Skeletal muscle tissue (tissue), 3 donors: ENCODE measurements at regions not wholly inside any gene's neighbourhood (a gene's known extent, or its start where the extent isn't known, plus 50 kb on each side); places are given as distances from the start of the nearest gene placed in this dataset.

ENCODE experiments used
- H3K27ac ChIP-seq: one replicate; pipeline ENCODE4 v1.7.0; 2013; ENCODE audit warnings: mild to moderate bottlenecking, low read depth, low read length, inconsistent platforms
- H3K27me3 ChIP-seq, 3 donors: one replicate each; pipeline ENCODE4 v1.7.0; 2013; ENCODE audit warnings: low read length in 3 of 3; ENCODE audit not compliant: control insufficient read depth in 3 of 3, insufficient read depth in 3 of 3
- H3K36me3 ChIP-seq, 3 donors: one replicate each; pipeline ENCODE4 v1.7.0; 2013; ENCODE audit warnings: low read length in 3 of 3; ENCODE audit not compliant: control insufficient read depth in 3 of 3, insufficient read depth in 3 of 3
- H3K4me1 ChIP-seq, 3 donors: one replicate each; pipeline ENCODE4 v1.7.0; 2013; ENCODE audit warnings: low read length in 3 of 3, mild to moderate bottlenecking in 3 of 3; ENCODE audit not compliant: control insufficient read depth in 3 of 3, insufficient read depth in 3 of 3
- H3K4me3 ChIP-seq, 3 donors: one replicate each; pipeline ENCODE4 v1.7.0; 2013; ENCODE audit warnings: low read length in 3 of 3
- H3K9ac ChIP-seq, 3 donors: one replicate each; pipeline ENCODE4 v1.7.0; 2013; ENCODE audit warnings: low read length in 3 of 3, mild to moderate bottlenecking in 3 of 3, moderate library complexity in 2 of 3, low read depth in 1 of 3
- H3K9me3 ChIP-seq, 3 donors: one replicate each; pipeline ENCODE4 v1.7.0; 2013; ENCODE audit warnings: low read length in 3 of 3; ENCODE audit not compliant: control insufficient read depth in 3 of 3
- donor health status: Osteomylitis.

GRCh38 chr6:100322886-100323285 lies 141.8 kb downstream of the SIM1 start:
- H3K4me3 ChIP-seq, result no peak overlapping the region
- no peaks in the 10 kb centered on the region for H3K4me1 ChIP-seq
- H3K27ac ChIP-seq, result no peak overlapping the region
- H3K9ac ChIP-seq, result no peak overlapping the region
- H3K36me3 ChIP-seq, result no peaks in the 10 kb centered on the region
- H3K9me3 ChIP-seq, result no peaks in the 10 kb centered on the region
- no peaks in the 10 kb centered on the region for H3K27me3 ChIP-seq

GRCh38 chr6:100320686-100321085 lies 144.0 kb downstream of the SIM1 start:
- Histone ChIP-seq H3K4me3 (no peak overlapping the region), H3K4me1 (no peaks in the 10 kb centered on the region), H3K9ac (no peak overlapping the region), H3K9me3 (no peaks in the 10 kb centered on the region), H3K36me3 (no peaks in the 10 kb centered on the region), H3K27ac (no peak overlapping the region), H3K27me3 (no peaks in the 10 kb centered on the region)

GRCh38 chr6:100317031-100317430 lies 147.7 kb downstream of the SIM1 start:
- Histone ChIP-seq H3K9me3 (no peaks in the 10 kb centered on the region), H3K4me1 (no peaks in the 10 kb centered on the region), H3K27ac (no peak overlapping the region), H3K36me3 (no peaks in the 10 kb centered on the region), H3K9ac (no peak overlapping the region), H3K4me3 (no peak overlapping the region), H3K27me3 (no peaks in the 10 kb centered on the region)

- no peak overlapping the region for H3K4me3 ChIP-seq
- H3K27me3 ChIP-seq, result no peaks in the 10 kb centered on the region
- no peaks in the 10 kb centered on the region for H3K4me1 ChIP-seq
- no peak overlapping the region for H3K9ac ChIP-seq
- H3K27ac ChIP-seq, result no peak overlapping the region
- no peaks in the 10 kb centered on the region for H3K9me3 ChIP-seq
- no peaks in the 10 kb centered on the region for H3K36me3 ChIP-seq
These were observed 150.5 kb downstream of the SIM1 start for GRCh38 chr6:100314186-100314585.

GRCh38 chr6:100311707-100312251 lies 152.9 kb downstream of the SIM1 start:
- Histone ChIP-seq H3K27ac (no peak overlapping the region), H3K9ac (no peak overlapping the region), H3K9me3 (no peaks in the 10 kb centered on the region), H3K36me3 (no peaks in the 10 kb centered on the region), H3K4me1 (no peaks in the 10 kb centered on the region), H3K4me3 (no peak overlapping the region), H3K27me3 (no peaks in the 10 kb centered on the region)

GRCh38 chr6:100309174-100309573 lies 155.5 kb downstream of the SIM1 start:
- H3K4me1 ChIP-seq, result no peaks in the 10 kb centered on the region
- H3K27ac ChIP-seq, result no peak overlapping the region
- H3K27me3 ChIP-seq, result no peaks in the 10 kb centered on the region
- H3K36me3 ChIP-seq, result no peaks in the 10 kb centered on the region
- no peak overlapping the region for H3K9ac ChIP-seq
- H3K4me3 ChIP-seq, result no peak overlapping the region
- H3K9me3 ChIP-seq, result no peaks in the 10 kb centered on the region

- Histone ChIP-seq H3K36me3 (no peaks in the 10 kb centered on the region), H3K4me3 (no peak overlapping the region), H3K27ac (no peak overlapping the region), H3K4me1 (no peaks in the 10 kb centered on the region), H3K27me3 (no peaks in the 10 kb centered on the region), H3K9me3 (no peaks in the 10 kb centered on the region), H3K9ac (no peak overlapping the region)
These were observed 157.2 kb downstream of the SIM1 start for GRCh38 chr6:100307561-100307960.

GRCh38 chr6:100305209-100305869 lies 159.4 kb downstream of the SIM1 start:
- Histone ChIP-seq H3K9ac (no peak overlapping the region), H3K4me1 (no peaks in the 10 kb centered on the region), H3K27ac (no peak overlapping the region), H3K36me3 (no peaks in the 10 kb centered on the region), H3K4me3 (no peak overlapping the region), H3K9me3 (no peaks in the 10 kb centered on the region), H3K27me3 (no peaks in the 10 kb centered on the region)

- H3K9me3 ChIP-seq, result no peaks in the 10 kb centered on the region
- H3K27me3 ChIP-seq, result no peaks in the 10 kb centered on the region
- H3K4me3 ChIP-seq, result no peak overlapping the region
- no peak overlapping the region for H3K9ac ChIP-seq
- no peaks in the 10 kb centered on the region for H3K4me1 ChIP-seq
- H3K36me3 ChIP-seq, result no peaks in the 10 kb centered on the region
- no peak overlapping the region for H3K27ac ChIP-seq
These were observed 160.1 kb downstream of the SIM1 start for GRCh38 chr6:100304575-100304974.

GRCh38 chr6:100301731-100302130 lies 163.0 kb downstream of the SIM1 start:
- H3K27me3 ChIP-seq, result no peaks in the 10 kb centered on the region
- H3K36me3 ChIP-seq, result no peaks in the 10 kb centered on the region
- H3K27ac ChIP-seq, result no peak overlapping the region
- H3K9me3 ChIP-seq, result no peaks in the 10 kb centered on the region
- no peaks in the 10 kb centered on the region for H3K4me1 ChIP-seq
- H3K4me3 ChIP-seq, result no peak overlapping the region
- no peak overlapping the region for H3K9ac ChIP-seq
